Ishikawa (cell line): ENCODE measurements at regions not wholly inside any gene's neighbourhood (a gene's known extent, or its start where the extent isn't known, plus 50 kb on each side); places are given as distances from the start of the nearest gene placed in this dataset.

ENCODE experiments used
- CEBPB ChIP-seq: IDR thresholded peaks from 2 replicates; pipeline ENCODE4 v1.6.1; 2012
- CREB1 ChIP-seq: IDR thresholded peaks from 2 replicates; pipeline ENCODE4 v1.6.1; 2012; ENCODE audit warnings: low read depth
- EGR1 ChIP-seq: IDR thresholded peaks from 2 replicates; pipeline ENCODE4 v1.6.1; 2012
- EP300 ChIP-seq: IDR thresholded peaks from 2 replicates; pipeline ENCODE4 v1.6.1; 2012; ENCODE audit warnings: borderline replicate concordance
- FOXM1 ChIP-seq: IDR thresholded peaks from 2 replicates; pipeline ENCODE4 v1.6.1; 2012; ENCODE audit warnings: low read depth, borderline replicate concordance
- NFIC ChIP-seq: IDR thresholded peaks from 2 replicates; pipeline ENCODE4 v1.6.1; 2012
- RAD21 ChIP-seq: IDR thresholded peaks from 2 replicates; pipeline ENCODE4 v1.6.1; 2012; ENCODE audit warnings: low read depth
- TAF1 ChIP-seq: IDR thresholded peaks from 2 replicates; pipeline ENCODE4 v1.6.1; 2012; ENCODE audit warnings: low read depth, mild to moderate bottlenecking
- TCF12 ChIP-seq: IDR thresholded peaks from 2 replicates; pipeline ENCODE4 v1.6.1; 2012; ENCODE audit warnings: low read depth
- TEAD4 ChIP-seq: IDR thresholded peaks from 2 replicates; pipeline ENCODE4 v1.6.1; 2012
- YY1 ChIP-seq: IDR thresholded peaks from 2 replicates; pipeline ENCODE4 v1.6.1; 2012; ENCODE audit warnings: low read depth
- ZBTB7A ChIP-seq: IDR thresholded peaks from 2 replicates; pipeline ENCODE4 v1.6.1; 2012; ENCODE audit warnings: low read depth
- TF ChIP-seq, protein P1 (sequence below): IDR thresholded peaks from 2 replicates; pipeline ENCODE4 v1.6.1; 2012
- TF ChIP-seq, protein P2 (sequence below): IDR thresholded peaks from 2 replicates; pipeline ENCODE4 v1.6.1; 2012
- TF ChIP-seq, protein P3 (sequence below): IDR thresholded peaks from 2 replicates; pipeline ENCODE4 v1.6.1; 2012; ENCODE audit warnings: low read depth, mild to moderate bottlenecking

DNA sequence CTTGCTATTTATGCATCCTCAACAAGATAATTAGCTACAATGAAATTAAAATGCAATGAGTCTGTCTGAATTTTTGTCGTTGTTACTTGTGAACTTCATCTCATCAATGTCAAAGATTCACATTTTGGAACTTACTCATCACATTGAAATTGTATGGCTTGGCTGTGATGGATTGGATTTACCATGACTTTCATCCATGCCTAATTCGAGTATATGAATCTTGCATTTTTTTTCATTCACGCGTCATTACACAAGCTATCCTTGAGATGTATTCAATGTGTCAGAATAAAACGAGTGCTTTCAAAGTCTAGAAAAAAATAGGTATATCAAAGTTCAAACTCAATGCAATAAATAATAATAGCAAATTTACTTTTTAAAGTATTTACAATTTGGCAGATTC is 265.3 kb downstream of the MAP2K6 start:
- TF ChIP-seq TCF12 (no peak), RAD21 (no peak), EGR1 (no peak), NFIC (no peak)
- TF ChIP-seq, protein P1, sequence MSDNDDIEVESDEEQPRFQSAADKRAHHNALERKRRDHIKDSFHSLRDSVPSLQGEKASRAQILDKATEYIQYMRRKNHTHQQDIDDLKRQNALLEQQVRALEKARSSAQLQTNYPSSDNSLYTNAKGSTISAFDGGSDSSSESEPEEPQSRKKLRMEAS = no peak
- TF ChIP-seq, protein P2, sequence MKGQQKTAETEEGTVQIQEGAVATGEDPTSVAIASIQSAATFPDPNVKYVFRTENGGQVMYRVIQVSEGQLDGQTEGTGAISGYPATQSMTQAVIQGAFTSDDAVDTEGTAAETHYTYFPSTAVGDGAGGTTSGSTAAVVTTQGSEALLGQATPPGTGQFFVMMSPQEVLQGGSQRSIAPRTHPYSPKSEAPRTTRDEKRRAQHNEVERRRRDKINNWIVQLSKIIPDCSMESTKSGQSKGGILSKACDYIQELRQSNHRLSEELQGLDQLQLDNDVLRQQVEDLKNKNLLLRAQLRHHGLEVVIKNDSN = no peak

DNA sequence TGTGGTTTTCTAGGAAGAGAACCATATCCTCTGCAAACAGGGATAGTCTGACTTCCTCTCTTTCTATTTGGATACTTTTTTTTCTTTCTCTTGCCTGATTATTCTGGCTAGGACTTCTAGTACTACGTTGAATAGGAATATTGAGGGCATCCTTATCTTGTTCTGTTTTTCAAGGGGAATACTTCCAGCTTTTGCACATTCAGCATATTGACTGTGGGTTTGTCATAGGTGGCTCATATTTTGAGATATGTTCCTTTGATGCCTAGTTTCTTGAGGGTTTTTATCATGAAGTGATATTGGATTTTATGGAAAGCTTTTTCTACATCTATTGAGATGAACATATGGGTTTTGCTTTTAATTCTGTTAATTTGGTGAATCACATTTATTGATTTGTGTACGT is 269.8 kb downstream of the MAP2K6 start:
- no peak for TF ChIP-seq FOXM1

DNA sequence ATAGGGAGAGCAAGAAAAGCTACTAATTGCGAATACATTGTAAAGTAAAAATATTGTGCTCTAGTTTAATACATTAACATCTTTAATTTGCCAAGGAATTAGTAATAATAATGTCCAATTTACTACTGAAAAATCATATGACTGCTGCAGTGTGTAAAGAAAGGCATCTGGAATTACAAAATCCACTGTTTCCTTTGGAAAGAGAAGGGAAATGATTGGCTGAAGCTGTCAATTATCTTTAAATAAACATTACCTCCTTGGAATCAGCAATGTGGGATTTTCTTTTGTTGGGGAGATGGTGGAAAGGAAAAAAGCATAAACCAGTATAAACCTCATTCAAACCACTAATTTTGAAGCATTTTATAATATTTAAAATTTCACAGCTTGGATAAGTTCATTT is 276.0 kb downstream of the MAP2K6 start:
- TF ChIP-seq, protein P3, sequence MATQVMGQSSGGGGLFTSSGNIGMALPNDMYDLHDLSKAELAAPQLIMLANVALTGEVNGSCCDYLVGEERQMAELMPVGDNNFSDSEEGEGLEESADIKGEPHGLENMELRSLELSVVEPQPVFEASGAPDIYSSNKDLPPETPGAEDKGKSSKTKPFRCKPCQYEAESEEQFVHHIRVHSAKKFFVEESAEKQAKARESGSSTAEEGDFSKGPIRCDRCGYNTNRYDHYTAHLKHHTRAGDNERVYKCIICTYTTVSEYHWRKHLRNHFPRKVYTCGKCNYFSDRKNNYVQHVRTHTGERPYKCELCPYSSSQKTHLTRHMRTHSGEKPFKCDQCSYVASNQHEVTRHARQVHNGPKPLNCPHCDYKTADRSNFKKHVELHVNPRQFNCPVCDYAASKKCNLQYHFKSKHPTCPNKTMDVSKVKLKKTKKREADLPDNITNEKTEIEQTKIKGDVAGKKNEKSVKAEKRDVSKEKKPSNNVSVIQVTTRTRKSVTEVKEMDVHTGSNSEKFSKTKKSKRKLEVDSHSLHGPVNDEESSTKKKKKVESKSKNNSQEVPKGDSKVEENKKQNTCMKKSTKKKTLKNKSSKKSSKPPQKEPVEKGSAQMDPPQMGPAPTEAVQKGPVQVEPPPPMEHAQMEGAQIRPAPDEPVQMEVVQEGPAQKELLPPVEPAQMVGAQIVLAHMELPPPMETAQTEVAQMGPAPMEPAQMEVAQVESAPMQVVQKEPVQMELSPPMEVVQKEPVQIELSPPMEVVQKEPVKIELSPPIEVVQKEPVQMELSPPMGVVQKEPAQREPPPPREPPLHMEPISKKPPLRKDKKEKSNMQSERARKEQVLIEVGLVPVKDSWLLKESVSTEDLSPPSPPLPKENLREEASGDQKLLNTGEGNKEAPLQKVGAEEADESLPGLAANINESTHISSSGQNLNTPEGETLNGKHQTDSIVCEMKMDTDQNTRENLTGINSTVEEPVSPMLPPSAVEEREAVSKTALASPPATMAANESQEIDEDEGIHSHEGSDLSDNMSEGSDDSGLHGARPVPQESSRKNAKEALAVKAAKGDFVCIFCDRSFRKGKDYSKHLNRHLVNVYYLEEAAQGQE = no peak
- TF ChIP-seq, protein P2 = no peak
- TF ChIP-seq TCF12 (no peak), TEAD4 (no peak)

DNA sequence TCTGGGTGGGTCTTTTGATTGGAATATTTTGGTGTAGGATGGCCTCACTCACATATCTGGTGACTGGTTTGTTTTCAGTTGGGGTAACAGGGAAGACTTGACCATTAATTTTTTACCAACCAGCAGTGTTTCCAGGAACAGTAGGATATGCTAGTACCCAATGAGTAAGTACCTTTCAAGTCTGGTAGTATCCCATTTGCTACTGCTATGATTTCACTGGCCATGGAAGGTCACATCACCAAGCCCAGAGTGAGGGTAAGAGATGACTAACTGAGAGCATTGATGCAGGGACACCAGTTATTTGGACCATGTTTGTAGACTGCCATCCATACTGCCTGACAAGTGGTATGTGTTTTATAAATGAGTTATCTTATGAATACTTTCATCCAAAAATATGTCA is 277.7 kb downstream of the MAP2K6 start:
- TF ChIP-seq EP300 (no peak), RAD21 (no peak), YY1 (no peak), TEAD4 (no peak), FOXM1 (no peak), TCF12 (no peak), TAF1 (no peak), CREB1 (no peak), EGR1 (no peak), ZBTB7A (no peak)
- TF ChIP-seq, protein P2 = no peak
- TF ChIP-seq, protein P1 = no peak
- TF ChIP-seq, protein P3 = no peak

DNA sequence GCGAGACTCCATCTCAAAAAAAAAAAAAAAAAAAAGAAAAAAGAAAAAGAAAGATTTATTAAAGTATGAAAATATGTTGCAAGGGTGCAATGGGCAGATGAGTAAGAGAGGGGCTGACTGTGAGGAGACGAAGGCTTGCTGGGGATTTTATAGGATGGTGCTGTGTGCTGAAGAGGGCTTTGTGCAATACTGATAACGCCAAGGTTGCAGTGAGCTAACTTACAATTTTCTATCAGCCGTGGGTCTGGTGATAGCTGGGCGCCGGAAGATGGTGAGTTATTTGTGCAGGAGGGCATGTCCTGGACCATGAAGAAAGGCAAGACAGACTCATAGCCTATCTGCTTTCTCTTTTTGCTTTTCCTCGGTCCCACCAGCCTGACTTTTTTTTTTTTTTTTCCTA is 281.1 kb downstream of the MAP2K6 start:
- TF ChIP-seq CREB1 (no peak), EP300 (no peak), TEAD4 (no peak), NFIC (no peak), ZBTB7A (no peak), FOXM1 (no peak), TCF12 (no peak), RAD21 (no peak), YY1 (no peak), CEBPB (no peak)

DNA sequence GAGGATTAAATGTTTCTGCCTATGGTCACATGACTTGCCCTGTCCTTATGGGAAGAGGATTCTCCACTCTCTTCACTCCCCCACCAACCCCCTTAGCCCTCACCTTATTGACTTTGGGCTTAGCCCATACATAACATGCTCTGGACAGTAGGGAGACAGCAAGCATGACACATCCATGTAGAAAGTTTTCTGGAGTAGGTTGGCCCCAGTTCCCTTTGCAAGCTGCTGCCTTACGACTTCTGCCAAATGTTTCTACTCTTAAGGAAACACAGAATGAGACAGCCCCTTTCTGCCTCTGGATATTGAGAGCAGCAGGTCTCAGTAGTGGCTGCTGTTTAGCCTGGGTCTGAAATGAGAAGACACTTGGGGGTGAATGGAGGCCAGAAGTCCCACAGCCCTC is 282.2 kb downstream of the MAP2K6 start:
- no peak for TF ChIP-seq RAD21
- TF ChIP-seq TAF1 = no peak
- no peak for TF ChIP-seq TEAD4
- TF ChIP-seq FOXM1 = no peak
- TF ChIP-seq EP300 = no peak
- TF ChIP-seq CEBPB = no peak
- TF ChIP-seq TCF12 = no peak
- TF ChIP-seq NFIC = no peak
- TF ChIP-seq, protein P3 = no peak
- TF ChIP-seq YY1 = no peak
- no peak for TF ChIP-seq CREB1
- TF ChIP-seq, protein P2 = no peak
- no peak for TF ChIP-seq EGR1
- TF ChIP-seq, protein P1 = no peak
